CD4-positive, alpha-beta T cell treated with Interleukin-12 subunit alpha and Interleukin-12 subunit beta, for 1 hour (primary cell): ENCODE measurements at regions not wholly inside any gene's neighbourhood (a gene's known extent, or its start where the extent isn't known, plus 50 kb on each side); places are given as distances from the start of the nearest gene placed in this dataset.
"Not testable (repeated sequence)": the region's sequence is repeated elsewhere in the genome, so short reads cannot be mapped to it uniquely, and the experiment has no call there.

Experiments used
- DNase-seq: peaks from one replicate; pipeline ENCODE4 v3.0.0-alpha.2; 2020

DNA sequence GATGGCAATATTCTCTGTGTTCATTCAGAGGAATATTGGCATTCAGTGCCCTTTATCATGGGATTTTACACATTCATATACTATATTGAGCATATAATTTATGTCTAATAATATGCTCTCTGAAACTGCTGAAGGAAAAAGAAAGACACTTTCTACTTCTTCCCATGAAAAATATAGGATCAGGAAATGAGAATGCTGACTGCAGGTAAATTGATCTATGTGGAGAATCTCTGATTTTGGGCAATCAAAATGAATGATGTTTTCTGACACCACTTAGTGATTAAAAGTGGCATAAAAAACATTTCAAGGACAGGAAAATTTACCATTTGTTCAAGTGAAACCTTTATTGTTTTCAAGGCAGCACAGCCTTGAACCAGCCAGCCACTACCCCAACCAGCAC, 260.1 kb upstream of the STXBP5 start:
- DNase-seq: no peak

DNA sequence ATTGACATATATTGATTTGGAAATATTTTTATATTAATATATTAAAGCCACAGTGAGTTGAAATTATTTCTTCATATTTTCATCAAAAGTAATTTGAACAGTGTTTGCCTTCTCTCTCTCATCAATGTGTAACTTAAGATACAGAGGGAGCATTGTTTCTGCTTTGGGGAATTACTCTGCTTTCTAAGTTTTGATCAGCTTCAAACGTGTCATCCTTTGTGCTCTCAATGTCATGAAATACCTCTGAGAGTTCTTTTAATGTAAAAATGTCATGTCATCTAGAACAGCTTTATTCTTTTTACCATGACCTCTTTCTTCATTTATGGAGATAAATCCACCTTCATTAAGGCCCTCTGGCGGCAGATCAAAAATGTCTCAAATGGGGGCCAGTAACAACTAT, 259.4 kb upstream of the STXBP5 start:
- no peak for DNase-seq

DNA sequence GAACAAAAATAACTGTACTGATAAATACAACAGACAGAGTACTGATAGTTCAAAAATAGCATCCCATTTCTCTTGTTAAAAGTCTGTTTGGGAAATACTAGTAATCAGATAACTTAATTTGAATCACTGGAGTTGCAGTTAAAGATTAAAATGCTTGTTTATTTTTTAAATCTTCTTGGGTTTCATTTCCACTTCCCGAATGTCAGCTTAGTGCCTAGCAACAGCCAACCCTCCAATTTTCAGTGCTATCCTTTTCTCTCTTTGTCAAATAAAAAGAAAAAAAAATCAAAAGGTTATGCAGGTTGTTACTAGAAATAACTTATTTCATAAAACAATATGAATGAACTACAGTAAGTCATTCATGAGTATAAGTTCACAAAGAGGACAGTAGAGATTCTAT, 257.7 kb upstream of the STXBP5 start:
- no peak for DNase-seq

DNA sequence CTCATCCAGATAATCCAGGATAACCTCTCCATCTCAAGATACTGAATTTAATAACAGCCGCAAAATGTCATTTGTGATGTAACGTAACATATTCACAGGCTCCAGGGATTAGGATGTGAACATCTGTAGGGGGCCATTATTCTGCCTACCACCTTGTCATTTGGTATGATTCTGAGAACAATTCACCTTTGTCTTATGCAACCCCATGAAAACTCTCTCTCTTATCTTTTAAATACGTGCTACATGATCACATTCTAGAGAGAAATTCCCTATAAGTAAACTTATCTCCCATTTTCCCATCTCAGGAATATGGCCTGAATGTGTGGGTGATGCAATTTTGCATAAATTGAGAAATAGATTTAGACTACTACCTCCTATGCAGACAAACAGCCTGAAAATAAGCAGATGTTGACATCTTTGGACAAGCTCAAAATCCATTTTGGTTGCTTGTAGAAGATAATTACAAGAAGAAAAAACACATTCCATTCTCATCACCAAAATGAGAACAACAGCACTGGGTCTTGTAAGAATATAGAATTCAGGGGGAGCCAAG, 255.4 kb upstream of the STXBP5 start:
- no peak for DNase-seq

GRCh38 chr6:146949425-146949824, 254.8 kb upstream of the STXBP5 start:
- DNase-seq: no peak

DNA sequence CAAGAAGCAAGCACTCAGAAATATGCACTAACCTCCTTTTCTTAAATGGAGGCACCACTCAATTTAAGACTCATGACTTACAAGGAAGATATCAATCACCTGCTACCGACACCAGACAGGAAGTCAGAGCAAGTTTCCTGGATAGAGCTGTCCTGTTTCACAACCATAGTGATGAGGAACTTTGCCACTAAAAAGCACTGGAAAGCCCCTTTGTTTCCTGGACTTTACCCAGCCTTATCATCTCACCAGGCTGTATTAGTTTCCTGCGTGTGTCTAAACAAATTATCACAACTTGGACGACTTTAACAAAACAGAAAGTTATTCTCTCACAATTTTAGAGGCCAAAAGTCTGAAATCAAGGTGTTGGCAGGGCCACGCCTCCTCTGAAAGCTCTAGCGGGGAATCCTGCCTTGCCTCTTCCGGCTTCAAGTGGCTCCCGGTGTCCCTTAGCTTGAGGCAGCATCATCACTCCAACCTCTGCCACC, 253.8 kb upstream of the STXBP5 start:
- peak; percentile 2 for DNase-seq

- no peak for DNase-seq
Observed at GRCh38 chr6:146955570-146955969, 248.6 kb upstream of the STXBP5 start.

- DNase-seq: no peak
Observed at GRCh38 chr6:146957181-146958093, 246.8 kb upstream of the STXBP5 start.

- no peak for DNase-seq
Observed at GRCh38 chr6:146961831-146962230, 242.4 kb upstream of the STXBP5 start.

- no peak for DNase-seq
Observed at GRCh38 chr6:146962329-146962728, 241.9 kb upstream of the STXBP5 start.

GRCh38 chr6:146965110-146965689, 239.0 kb upstream of the STXBP5 start:
- no peak for DNase-seq

DNA sequence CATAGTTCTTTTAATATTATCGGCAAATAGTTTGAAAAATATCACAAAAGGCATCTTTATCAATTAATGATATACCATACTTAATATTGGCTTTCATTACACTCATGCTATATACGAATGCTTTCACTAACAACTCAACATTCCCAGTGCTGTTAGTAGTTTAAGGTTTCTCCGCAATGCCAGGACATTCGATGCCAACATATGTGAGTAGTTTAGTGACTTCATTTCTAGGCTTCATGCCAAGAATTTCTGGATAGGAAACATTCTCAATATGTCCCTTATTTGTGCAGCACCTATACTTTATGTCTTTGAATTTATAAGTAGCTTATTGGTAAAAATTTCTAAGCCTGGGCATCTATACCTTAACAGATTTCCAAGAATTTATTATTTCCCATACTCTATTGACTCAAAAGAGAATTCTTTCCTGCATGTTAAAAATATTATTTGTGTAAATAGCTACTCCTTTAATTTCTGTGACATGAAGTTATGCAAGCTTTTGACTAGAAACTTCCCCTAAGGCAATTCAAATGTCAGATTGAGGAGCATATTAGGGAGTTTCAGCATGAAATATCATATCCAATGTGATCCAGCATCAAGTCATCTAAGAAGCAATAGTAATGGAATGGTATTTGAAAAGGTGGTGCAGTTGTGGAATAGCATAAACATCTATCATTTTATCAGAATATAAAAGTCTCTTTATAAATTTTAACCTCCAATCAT, 236.0 kb upstream of the STXBP5 start:
- no peak for DNase-seq

- no peak for DNase-seq
Observed at GRCh38 chr6:146972546-146972945, 231.7 kb upstream of the STXBP5 start.

- no peak for DNase-seq
Observed at GRCh38 chr6:146974351-146974750, 229.9 kb upstream of the STXBP5 start.

DNA sequence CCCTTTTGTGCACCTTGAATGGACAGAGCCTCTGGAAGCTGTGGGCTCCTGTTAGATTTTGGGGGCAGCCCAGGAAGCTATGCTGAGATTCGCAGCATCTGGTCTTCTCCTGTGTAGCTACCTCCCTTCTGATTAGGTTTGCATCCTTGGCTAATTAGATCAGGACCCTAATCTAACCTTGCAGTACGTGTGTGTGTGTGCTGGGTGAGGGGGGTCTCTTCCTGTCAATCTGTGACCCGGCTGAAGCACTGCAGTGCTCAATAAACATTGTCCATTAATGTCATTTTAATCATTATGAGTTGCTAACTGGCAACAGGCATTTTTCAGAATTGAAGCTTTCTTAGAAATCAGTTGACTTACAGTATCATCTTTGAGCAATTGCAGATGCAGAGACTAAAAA, 229.1 kb upstream of the STXBP5 start:
- no peak for DNase-seq

DNA sequence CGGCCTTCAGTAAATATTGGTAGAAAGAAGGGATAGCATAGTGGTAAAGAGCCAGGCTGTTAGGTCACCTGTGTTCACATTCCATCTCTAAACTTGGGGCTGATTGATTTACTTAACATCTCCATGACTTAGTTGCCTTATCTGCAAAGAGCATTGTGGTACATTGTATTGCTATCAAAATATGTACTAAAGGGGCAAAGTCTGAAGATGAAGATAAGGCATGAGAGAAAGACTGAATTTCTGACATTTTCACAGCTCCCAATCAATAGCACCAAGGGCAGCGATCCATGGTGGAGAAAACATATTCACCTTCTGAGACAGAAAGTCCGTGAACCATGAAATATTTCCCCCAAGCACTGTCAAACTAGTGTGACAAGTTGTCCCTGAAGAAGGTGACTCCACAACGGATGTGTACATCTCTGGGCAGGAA, 223.3 kb upstream of the STXBP5 start:
- DNase-seq: no peak

GRCh38 chr6:146981981-146982380, 222.2 kb upstream of the STXBP5 start:
- no peak for DNase-seq

- no peak for DNase-seq
Observed at GRCh38 chr6:146984251-146984924, 219.8 kb upstream of the STXBP5 start.

GRCh38 chr6:146985111-146985510, 219.1 kb upstream of the STXBP5 start:
- no peak for DNase-seq

DNA sequence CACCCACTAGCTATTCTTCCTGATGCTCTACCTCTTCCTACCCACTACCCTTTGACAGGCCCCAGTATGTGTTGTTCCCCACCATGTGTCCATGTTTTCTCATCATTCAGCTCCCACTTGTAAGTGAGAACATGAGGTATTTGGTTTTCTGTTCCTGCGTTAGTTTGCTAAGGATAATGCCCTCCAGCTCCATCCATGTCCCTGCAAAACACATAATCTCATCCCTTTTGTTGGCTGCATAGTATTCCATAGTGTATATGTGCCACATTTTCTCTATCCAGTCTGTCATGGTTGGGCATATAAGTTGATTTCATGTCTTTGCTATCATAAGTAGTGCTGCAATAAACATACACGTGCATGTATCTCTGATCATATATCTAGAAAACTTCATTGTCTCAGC, 218.3 kb upstream of the STXBP5 start:
- DNase-seq: no peak

DNA sequence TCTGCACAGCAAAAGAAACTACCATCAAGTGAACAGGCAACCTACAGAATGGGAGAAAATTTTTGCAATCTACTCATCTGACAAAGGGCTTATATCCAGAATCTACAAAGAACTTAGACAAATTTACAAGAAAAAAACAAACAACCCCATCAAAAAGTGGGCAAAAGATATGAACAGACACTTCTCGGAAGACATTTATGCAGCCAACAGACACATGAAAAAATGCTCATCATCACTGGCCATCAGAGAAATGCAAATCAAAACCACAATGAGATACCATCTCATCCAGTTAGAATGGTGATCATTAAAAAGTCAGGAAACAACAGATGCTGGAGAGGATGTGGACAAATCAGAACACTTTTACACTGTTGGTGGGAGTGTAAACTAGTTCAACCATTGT, 216.3 kb upstream of the STXBP5 start:
- DNase-seq: not testable (repeated sequence)

- no peak for DNase-seq
Observed at GRCh38 chr6:146989860-146990259, 214.4 kb upstream of the STXBP5 start.

- DNase-seq: no peak
Observed at GRCh38 chr6:146990284-146990683, 213.9 kb upstream of the STXBP5 start.
